H1 (cell line): ENCODE measurements at regions not wholly inside any gene's neighbourhood (a gene's known extent, or its start where the extent isn't known, plus 50 kb on each side); places are given as distances from the start of the nearest gene placed in this dataset.

Experiments used
- CTCF ChIA-PET: fragments of 300-600 bp; sonication (Branson Sonifier 250); formaldehyde crosslinking; loops from one replicate; lab custom pipeline; 2021; ENCODE audit not compliant: partially characterized antibody; lab: Charles Lee
- POLR2A ChIA-PET: fragments of 300-600 bp; sonication (Branson Sonifier 250); formaldehyde crosslinking; loops from one replicate; lab custom pipeline; 2021; ENCODE audit warnings: inconsistent platforms; ENCODE audit not compliant: partially characterized antibody; lab: Charles Lee
- DNase-seq, 2 experiments: peaks; one replicate each; pipeline versions ENCODE4 v3.0.0 to v3.0.0-alpha.2; 2010 to 2022; ENCODE audit warnings: low spot score in 2 of 2, low read depth in 1 of 2, mixed read lengths in 1 of 2
- FAIRE-seq: peaks from 2 replicates; lab custom pipeline; 2011; peaks lifted over from hg19 to GRCh38; lab: Jason Lieb, UNC
- H2AFZ ChIP-seq: 2 replicates; pipeline ENCODE4 v1.8.1; 2012; ENCODE audit warnings: low read length, inconsistent platforms
- H2AK5ac ChIP-seq: 2 replicates; pipeline ENCODE4 v1.6.1; 2013; ENCODE audit warnings: low read depth, low read length
- H2BK120ac ChIP-seq: replicated peaks from 2 replicates; pipeline ENCODE3; 2013; ENCODE audit warnings: low read depth, low read length, inconsistent platforms
- H2BK12ac ChIP-seq: 2 replicates; pipeline ENCODE4 v1.6.1; 2013; ENCODE audit warnings: low read depth, low read length
- H2BK15ac ChIP-seq: 2 replicates; pipeline ENCODE4 v1.6.1; 2013; ENCODE audit warnings: low read length
- H2BK20ac ChIP-seq: 2 replicates; pipeline ENCODE4 v1.6.1; 2013; ENCODE audit warnings: low read length
- H2BK5ac ChIP-seq: 2 replicates; pipeline ENCODE4 v1.6.1; 2013; ENCODE audit warnings: low read depth, low read length
- H3K14ac ChIP-seq: 2 replicates; pipeline ENCODE4 v1.6.1; 2013; ENCODE audit warnings: inconsistent platforms; ENCODE audit not compliant: insufficient read length
- H3K18ac ChIP-seq: 2 replicates; pipeline ENCODE4 v1.6.1; 2013; ENCODE audit warnings: low read length; ENCODE audit errors: extremely low read depth
- H3K23ac ChIP-seq: 2 replicates; pipeline ENCODE4 v1.6.1; 2013; ENCODE audit warnings: inconsistent platforms; ENCODE audit not compliant: insufficient read length
- H3K23me2 ChIP-seq: 2 replicates; pipeline ENCODE4 v1.6.1; 2013; ENCODE audit warnings: low read depth, low read length
- H3K27ac ChIP-seq: 2 replicates; pipeline ENCODE4 v1.6.1; 2011; ENCODE audit warnings: low read depth, low read length, inconsistent platforms
- H3K27me3 ChIP-seq, 4 experiments: replicated peaks in 1 of 4; 1 replicate in 1 of 4; 2 replicates in 3 of 4; pipeline versions ENCODE4 v1.6.1 to v1.8.1; 2011 to 2013; ENCODE audit warnings: low read length in 3 of 4, mild to moderate bottlenecking in 3 of 4, inconsistent platforms in 2 of 4, mixed read lengths in 2 of 4, moderate library complexity in 1 of 4; ENCODE audit not compliant: control insufficient read depth in 3 of 4, insufficient read depth in 3 of 4; ENCODE audit errors: extremely low read depth in 1 of 4
- H3K36me3 ChIP-seq, 4 experiments: 2 replicates each; pipeline versions ENCODE4 v1.6.1 to v1.8.1; 2011 to 2013; ENCODE audit warnings: mild to moderate bottlenecking in 4 of 4, low read length in 3 of 4, moderate library complexity in 2 of 4, control low read depth in 1 of 4, inconsistent platforms in 1 of 4; ENCODE audit not compliant: insufficient read depth in 4 of 4, control insufficient read depth in 2 of 4
- H3K4ac ChIP-seq: replicated peaks from 2 replicates; pipeline ENCODE3; 2013; ENCODE audit warnings: low read length, low read depth, mixed read lengths, inconsistent platforms; ENCODE audit not compliant: insufficient read length
- H3K4me1 ChIP-seq, 4 experiments: replicated peaks in 1 of 4; 1 replicate in 1 of 4; 2 replicates in 3 of 4; pipeline versions ENCODE4 v1.6.1 to v1.8.1; 2011 to 2013; ENCODE audit warnings: low read length in 3 of 4, inconsistent platforms in 2 of 4, mixed read lengths in 1 of 4; ENCODE audit not compliant: insufficient read depth in 4 of 4, control insufficient read depth in 3 of 4
- H3K4me2 ChIP-seq, 2 experiments: 2 replicates each; pipeline versions ENCODE4 v1.6.1 to v1.8.1; 2011 to 2013; ENCODE audit warnings: low read depth in 2 of 2, low read length in 2 of 2, control low read depth in 1 of 2, inconsistent platforms in 1 of 2, mild to moderate bottlenecking in 1 of 2; ENCODE audit not compliant: insufficient read depth in 1 of 2
- H3K4me3 ChIP-seq, 4 experiments: fragments of 200-600, 300-600 bp in 1 of 4; sonication (generic), shearing (Covaris generic), sonication (Bioruptor Twin) in 1 of 4; 2 replicates each; pipeline versions ENCODE4 v1.5.1 to v1.8.1; 2011 to 2016; ENCODE audit warnings: low read length in 4 of 4, low read depth in 3 of 4, control low read depth in 2 of 4, inconsistent platforms in 2 of 4, mild to moderate bottlenecking in 2 of 4, mixed read lengths in 1 of 4, moderate library complexity in 1 of 4; ENCODE audit not compliant: insufficient read depth in 2 of 4; ENCODE audit errors: extremely low read depth in 1 of 4
- H3K56ac ChIP-seq: replicated peaks from 2 replicates; pipeline ENCODE3; 2013; ENCODE audit warnings: low read depth, mild to moderate bottlenecking, mixed read lengths, low read length, inconsistent platforms; ENCODE audit not compliant: insufficient read length
- H3K79me1 ChIP-seq: 2 replicates; pipeline ENCODE4 v1.6.1; 2013; ENCODE audit warnings: low read depth, low read length, control low read depth
- H3K79me2 ChIP-seq, 2 experiments: 2 replicates each; pipeline versions ENCODE4 v1.6.1 to v1.8.1; 2012 to 2013; ENCODE audit warnings: low read length in 2 of 2, mild to moderate bottlenecking in 2 of 2, inconsistent platforms in 1 of 2; ENCODE audit not compliant: insufficient read depth in 2 of 2, control insufficient read depth in 1 of 2
- H3K9ac ChIP-seq, 4 experiments: replicated peaks in 1 of 4; 1 replicate in 1 of 4; 2 replicates in 3 of 4; pipeline versions ENCODE4 v1.6.1 to v1.8.1; 2011 to 2013; ENCODE audit warnings: low read depth in 3 of 4, low read length in 3 of 4, control low read depth in 2 of 4, mild to moderate bottlenecking in 2 of 4, moderate library complexity in 2 of 4, inconsistent platforms in 1 of 4; ENCODE audit errors: extremely low read depth in 1 of 4
- H3K9me3 ChIP-seq, 2 experiments: 2 replicates each; pipeline versions ENCODE4 v1.6.1 to v1.8.1; 2012 to 2013; ENCODE audit warnings: mild to moderate bottlenecking in 2 of 2, moderate library complexity in 2 of 2, control low read depth in 1 of 2, inconsistent platforms in 1 of 2, low read depth in 1 of 2, low read length in 1 of 2, mixed read lengths in 1 of 2; ENCODE audit not compliant: insufficient read depth in 2 of 2
- H4K20me1 ChIP-seq, 2 experiments: replicated peaks in 1 of 2; 2 replicates each; pipeline versions ENCODE3 to v1.8.1; 2011 to 2013; ENCODE audit warnings: inconsistent platforms in 2 of 2, low read length in 2 of 2, mild to moderate bottlenecking in 1 of 2; ENCODE audit not compliant: insufficient read depth in 2 of 2, control insufficient read depth in 1 of 2
- H4K5ac ChIP-seq: 2 replicates; pipeline ENCODE4 v1.6.1; 2013; ENCODE audit warnings: low read length, low read depth, mixed read lengths, inconsistent platforms; ENCODE audit not compliant: insufficient read length
- H4K8ac ChIP-seq: 2 replicates; pipeline ENCODE4 v1.8.0; 2013; ENCODE audit warnings: mild to moderate bottlenecking, moderate library complexity, low read length, inconsistent platforms; ENCODE audit not compliant: insufficient read depth; ENCODE audit errors: extremely low read depth
- H4K91ac ChIP-seq: replicated peaks from 2 replicates; pipeline ENCODE3; 2013; ENCODE audit warnings: low read length, mixed read lengths, inconsistent platforms; ENCODE audit not compliant: insufficient read length
- ASH2L ChIP-seq: fragments of 200-600, 300-600 bp; sonication (generic); IDR thresholded peaks from one replicate; pipeline ENCODE4 v1.7.1; 2017; ENCODE audit warnings: low read length
- BACH1 ChIP-seq: IDR thresholded peaks from 2 replicates; pipeline ENCODE4 v1.6.1; 2012; ENCODE audit warnings: low read length, improper control_type of control experiment
- CBX8 ChIP-seq: fragments of 300-800, 300-1000 bp; sonication (generic); IDR thresholded peaks from 2 replicates; pipeline ENCODE4 v1.7.1; 2016; ENCODE audit warnings: low read depth, low read length, borderline replicate concordance
- EZH2 ChIP-seq: fragments of 200-600 bp; sonication (generic); IDR thresholded peaks from 2 replicates; pipeline ENCODE4 v1.7.1; 2012; ENCODE audit warnings: low read depth, mild to moderate bottlenecking, moderate library complexity, low read length, inconsistent platforms; ENCODE audit not compliant: severe bottlenecking
- GTF2F1 ChIP-seq: IDR thresholded peaks from 2 replicates; pipeline ENCODE4 v1.6.1; 2012; ENCODE audit warnings: low read depth, low read length, improper control_type of control experiment, borderline replicate concordance
- KDM5A ChIP-seq: fragments of 200-600 bp; IDR thresholded peaks from 2 replicates; pipeline ENCODE4 v1.7.1; 2012; ENCODE audit warnings: mild to moderate bottlenecking, low read length, inconsistent platforms, mixed read lengths
- MAFK ChIP-seq: IDR thresholded peaks from 2 replicates; pipeline ENCODE4 v1.6.1; 2012; ENCODE audit warnings: low read depth, mild to moderate bottlenecking, improper control_type of control experiment, low read length
- RFX5 ChIP-seq: IDR thresholded peaks from 2 replicates; pipeline ENCODE4 v1.6.1; 2011; ENCODE audit warnings: low read depth, low read length, improper control_type of control experiment, borderline replicate concordance
- SRF ChIP-seq: IDR thresholded peaks from 2 replicates; pipeline ENCODE4 v1.6.1; 2011; ENCODE audit warnings: mild to moderate bottlenecking, low read depth, low read length, moderate library complexity
- WGBS, 2 experiments: shearing (Covaris generic) in 1 of 2; methylation state at CpG; one replicate each; pipeline versions ENCODE4 v1.1.6 to v1.1.7; 2013 to 2015; ENCODE audit warnings: low lambda C conversion rate in 2 of 2, mixed read lengths in 2 of 2, inconsistent platforms in 1 of 2, low coverage in 1 of 2, missing lambda C conversion rate in 1 of 2; ENCODE audit not compliant: insufficient replicate concordance in 2 of 2, insufficient coverage in 1 of 2, insufficient read length in 1 of 2; ENCODE audit errors: extremely low coverage in 1 of 2, missing lambda C conversion rate in 1 of 2; 5-methylcytosine and 5-hydroxymethylcytosine counted together
- TF ChIP-seq, protein P1 (sequence below), 3 experiments: IDR thresholded peaks; 1 replicate in 2 of 3; 2 replicates in 1 of 3; pipeline versions ENCODE4 v1.5.1 to v1.6.1; 2011; ENCODE audit warnings: low read length in 3 of 3, mild to moderate bottlenecking in 3 of 3, inconsistent platforms in 2 of 3, low read depth in 1 of 3, moderate library complexity in 1 of 3; ENCODE audit not compliant: insufficient read depth in 1 of 3; ENCODE audit errors: control extremely low read depth in 1 of 3
- TF ChIP-seq, protein P2 (sequence below): IDR thresholded peaks from 2 replicates; pipeline ENCODE4 v1.6.1; 2012; ENCODE audit warnings: inconsistent platforms

DNA sequence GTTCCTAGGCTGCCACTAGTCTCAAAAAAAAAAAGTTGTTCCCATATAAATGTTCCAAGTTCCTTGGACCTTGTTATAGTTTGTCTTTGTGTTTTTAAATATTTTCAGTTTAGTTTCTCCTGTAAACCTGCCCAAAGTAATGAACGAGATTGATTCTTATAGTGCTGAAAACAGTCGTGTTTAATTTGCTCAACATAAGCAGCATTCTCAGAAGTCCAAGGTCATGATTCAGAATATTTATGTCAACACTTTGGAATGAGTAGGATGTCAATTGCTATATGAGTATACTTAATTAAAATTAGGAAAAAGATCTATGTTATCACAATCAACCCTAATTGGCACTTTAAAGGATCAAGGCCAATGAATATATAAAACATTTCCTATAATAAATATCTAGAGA lies 510.9 kb downstream of the PPP4R3C start:
- Histone ChIP-seq H3K18ac (no peak overlapping the region), H3K9ac (no peak overlapping the region), H2BK5ac (no peak overlapping the region), H4K8ac (no peak overlapping the region), H2AK5ac (no peak overlapping the region), H3K4me1 (no peaks in the 10 kb centered on the region), H2AFZ (no peak overlapping the region), H3K4me2 (no peak overlapping the region), H3K79me1 (no peaks in the 10 kb centered on the region), H2BK15ac (no peak overlapping the region), H3K36me3 (no peaks in the 10 kb centered on the region), H4K91ac (no peak overlapping the region), H4K20me1 (no peaks in the 10 kb centered on the region), H3K27ac (no peak overlapping the region), H3K9me3 (no peaks in the 10 kb centered on the region), H3K56ac (no peak overlapping the region), H3K23me2 (no peaks in the 10 kb centered on the region), H3K27me3 (no peaks in the 10 kb centered on the region), H3K14ac (no peak overlapping the region), H3K4me3 (no peak overlapping the region), H3K23ac (no peak overlapping the region), H2BK120ac (no peak overlapping the region), H3K4ac (no peak overlapping the region), H4K5ac (no peak overlapping the region), H3K79me2 (no peaks in the 10 kb centered on the region), H2BK12ac (no peak overlapping the region), H2BK20ac (no peak overlapping the region)
- FAIRE-seq (no peak), DNase-seq (no peak)
- WGBS, 2 experiments, result 76% methylated on average over 2 of the region's 2 CpGs; no CpG with 5 or more reads in 1 of the 2 experiments
- ChIA-PET POLR2A (no interaction called here), CTCF (no interaction called here)
- TF ChIP-seq, protein P1, sequence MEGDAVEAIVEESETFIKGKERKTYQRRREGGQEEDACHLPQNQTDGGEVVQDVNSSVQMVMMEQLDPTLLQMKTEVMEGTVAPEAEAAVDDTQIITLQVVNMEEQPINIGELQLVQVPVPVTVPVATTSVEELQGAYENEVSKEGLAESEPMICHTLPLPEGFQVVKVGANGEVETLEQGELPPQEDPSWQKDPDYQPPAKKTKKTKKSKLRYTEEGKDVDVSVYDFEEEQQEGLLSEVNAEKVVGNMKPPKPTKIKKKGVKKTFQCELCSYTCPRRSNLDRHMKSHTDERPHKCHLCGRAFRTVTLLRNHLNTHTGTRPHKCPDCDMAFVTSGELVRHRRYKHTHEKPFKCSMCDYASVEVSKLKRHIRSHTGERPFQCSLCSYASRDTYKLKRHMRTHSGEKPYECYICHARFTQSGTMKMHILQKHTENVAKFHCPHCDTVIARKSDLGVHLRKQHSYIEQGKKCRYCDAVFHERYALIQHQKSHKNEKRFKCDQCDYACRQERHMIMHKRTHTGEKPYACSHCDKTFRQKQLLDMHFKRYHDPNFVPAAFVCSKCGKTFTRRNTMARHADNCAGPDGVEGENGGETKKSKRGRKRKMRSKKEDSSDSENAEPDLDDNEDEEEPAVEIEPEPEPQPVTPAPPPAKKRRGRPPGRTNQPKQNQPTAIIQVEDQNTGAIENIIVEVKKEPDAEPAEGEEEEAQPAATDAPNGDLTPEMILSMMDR (IDR thresholded peaks at IDR 0.05; ENCODE audit: control extremely low read depth in 1 of 3, insufficient read depth in 1 of 3, low read depth in 1 of 3, low read length in 3 of 3), result no peak
- no peak for TF ChIP-seq ASH2L
- TF ChIP-seq BACH1, result no peak
- no peak for TF ChIP-seq GTF2F1
- TF ChIP-seq KDM5A, result no peak
- TF ChIP-seq, protein P2, sequence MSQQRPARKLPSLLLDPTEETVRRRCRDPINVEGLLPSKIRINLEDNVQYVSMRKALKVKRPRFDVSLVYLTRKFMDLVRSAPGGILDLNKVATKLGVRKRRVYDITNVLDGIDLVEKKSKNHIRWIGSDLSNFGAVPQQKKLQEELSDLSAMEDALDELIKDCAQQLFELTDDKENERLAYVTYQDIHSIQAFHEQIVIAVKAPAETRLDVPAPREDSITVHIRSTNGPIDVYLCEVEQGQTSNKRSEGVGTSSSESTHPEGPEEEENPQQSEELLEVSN, result no peak
- TF ChIP-seq CBX8, result no peak
- no peak for TF ChIP-seq MAFK
- no peak for TF ChIP-seq RFX5
- no peak for TF ChIP-seq SRF
- TF ChIP-seq EZH2, result no peak
